CD4-positive, alpha-beta T cell treated with Interleukin-21 for 1 hour (primary cell): ENCODE measurements at regions not wholly inside any gene's neighbourhood (a gene's known extent, or its start where the extent isn't known, plus 50 kb on each side); places are given as distances from the start of the nearest gene placed in this dataset.
"Not testable (repeated sequence)": the region's sequence is repeated elsewhere in the genome, so short reads cannot be mapped to it uniquely, and the experiment has no call there.

Experiments
- DNase-seq: peaks from one replicate; pipeline ENCODE4 v3.0.0-alpha.2; 2020

DNA sequence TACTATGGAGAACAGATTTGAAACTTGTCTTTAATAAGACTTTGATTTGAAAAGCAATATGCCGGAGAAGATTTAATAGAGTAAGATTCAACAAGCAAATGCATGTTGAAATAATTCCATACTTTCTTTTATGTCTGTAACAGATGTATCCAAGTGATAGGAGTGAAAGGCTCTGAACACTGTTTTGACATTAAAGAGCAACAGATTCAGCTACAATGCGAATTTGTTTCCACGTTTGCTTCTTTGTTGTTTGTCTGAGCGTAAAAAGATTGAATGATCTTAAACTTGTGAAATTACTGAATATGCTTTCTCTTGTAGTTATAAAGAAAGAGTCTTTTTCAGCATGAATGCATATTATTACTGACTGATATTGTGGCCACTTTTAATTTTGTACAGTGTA lies 2612.9 kb downstream of the PCDH9 start:
- no peak for DNase-seq

DNA sequence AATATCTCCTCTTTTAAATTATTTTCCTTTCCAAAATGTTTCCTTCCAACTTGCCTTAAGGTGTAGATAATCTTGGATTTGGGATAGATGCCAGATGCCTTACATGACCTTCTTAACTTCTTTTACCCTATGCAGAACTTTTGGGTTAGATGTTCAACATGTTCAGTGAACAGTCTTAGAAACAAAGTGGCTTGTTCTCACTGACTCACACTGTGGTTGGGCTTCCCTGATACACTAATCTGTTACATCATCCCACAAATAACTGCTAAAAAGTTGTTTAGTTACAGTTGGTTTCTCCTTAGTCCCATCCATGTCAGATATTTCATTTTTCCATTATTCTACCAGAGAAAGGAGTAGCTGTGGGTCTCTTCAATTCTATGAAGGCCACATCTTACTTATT lies 2638.2 kb downstream of the PCDH9 start:
- no peak for DNase-seq

DNA sequence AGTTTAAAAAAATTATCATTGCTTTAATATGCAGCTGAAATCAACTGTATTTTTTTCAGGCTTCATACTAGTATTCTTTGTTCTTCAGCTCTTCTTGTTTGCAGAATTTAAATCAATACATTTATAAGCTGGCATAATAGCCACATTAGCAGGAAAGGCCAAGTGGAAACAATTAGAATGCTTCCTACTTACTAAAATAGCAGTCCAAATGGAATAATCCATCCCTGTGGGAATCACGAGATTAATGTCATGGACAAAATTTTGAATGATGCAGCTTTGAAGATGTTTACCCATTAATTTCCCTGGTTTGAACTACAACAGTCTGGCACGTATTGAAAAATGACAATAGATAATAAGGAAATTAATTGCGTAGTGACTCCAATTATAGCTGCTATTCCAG lies 2650.8 kb downstream of the PCDH9 start:
- no peak for DNase-seq

DNA sequence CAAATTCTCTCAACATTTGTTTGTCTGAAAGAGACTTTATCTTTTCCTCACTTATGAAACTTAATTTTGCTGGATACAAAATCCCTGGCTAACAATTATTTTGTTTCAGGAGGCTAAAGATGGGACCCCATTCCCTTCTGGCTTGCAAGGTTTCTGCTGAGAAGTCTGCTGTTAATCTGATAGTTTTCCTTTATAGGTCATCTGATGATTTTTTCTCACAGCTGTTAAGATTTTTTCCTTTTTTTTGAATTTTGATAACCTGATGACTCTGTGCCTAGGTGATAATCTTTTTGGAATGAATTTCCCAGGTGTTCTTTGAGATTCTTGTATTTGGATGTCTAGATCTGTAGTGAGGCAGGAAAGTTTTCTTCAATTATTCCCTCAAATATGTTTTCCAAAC lies 2661.4 kb downstream of the PCDH9 start:
- DNase-seq, result no peak

DNA sequence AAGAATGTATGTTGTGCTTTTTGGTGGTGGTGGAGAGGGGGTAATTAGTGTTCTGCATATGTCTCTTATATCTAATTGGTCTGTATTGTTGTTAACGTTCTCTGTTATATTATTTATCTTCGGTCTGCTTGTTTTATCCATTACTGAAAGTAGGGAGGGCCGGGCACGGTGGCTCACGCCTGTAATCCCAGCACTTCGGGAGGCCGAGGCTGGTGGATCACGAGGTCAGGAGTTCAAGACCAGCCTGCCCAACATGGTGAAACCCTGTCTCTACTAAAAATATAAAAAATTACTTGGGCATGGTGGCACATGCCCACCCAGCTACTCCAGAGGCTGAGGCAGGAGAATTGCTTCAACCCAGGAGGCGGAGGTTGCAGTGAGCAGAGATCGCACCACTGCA lies 2672.1 kb downstream of the PCDH9 start:
- not testable (repeated sequence) for DNase-seq

DNA sequence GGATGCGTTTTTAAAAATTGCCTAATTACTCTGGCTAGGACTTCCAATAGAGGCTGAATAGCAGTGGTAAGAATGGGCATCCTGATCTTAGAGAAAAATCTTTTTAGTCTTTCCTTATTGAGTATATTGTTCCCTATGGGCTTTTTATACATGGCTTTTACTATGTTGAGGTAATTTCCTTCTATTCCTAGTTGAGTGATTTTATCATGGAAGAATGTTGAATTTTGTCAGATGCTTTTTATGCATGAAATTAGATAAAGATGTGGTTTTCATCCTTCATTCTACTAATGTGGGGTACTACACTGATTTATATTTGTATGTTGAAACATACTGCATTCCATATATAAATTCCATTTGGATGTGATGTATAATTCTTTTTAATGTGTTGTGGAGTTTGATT lies 2673.8 kb downstream of the PCDH9 start:
- no peak for DNase-seq

DNA sequence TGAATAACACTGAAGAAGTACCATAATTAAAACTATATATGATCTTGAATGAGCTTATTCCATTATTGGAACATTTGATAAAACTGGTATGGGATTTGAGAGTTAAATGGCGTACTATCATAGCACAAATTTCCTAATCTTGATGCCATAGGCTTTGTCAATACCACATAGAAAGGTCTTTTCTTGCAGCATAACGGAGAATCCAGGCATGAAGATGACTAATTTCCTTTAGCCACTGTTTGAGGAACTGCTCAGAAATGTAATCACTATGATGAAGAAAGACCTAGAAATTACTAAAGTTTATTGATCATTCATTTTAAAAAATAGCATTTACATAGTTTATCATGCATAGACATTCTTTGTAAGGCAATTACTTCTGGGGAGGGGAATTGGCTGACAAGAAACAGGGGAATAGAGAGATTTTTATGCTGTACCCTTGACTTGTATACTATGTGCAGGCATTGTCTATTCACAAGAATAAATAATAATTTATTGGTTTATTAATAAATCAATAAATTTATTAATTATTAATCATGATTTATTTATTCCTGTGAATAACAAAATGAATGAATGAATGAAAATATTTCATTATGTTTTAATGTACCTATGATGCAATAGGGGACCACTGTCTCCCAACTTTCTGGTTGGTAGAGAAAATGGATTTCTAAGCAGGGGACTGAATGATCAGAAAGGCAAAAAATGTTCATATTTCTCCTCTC lies 2676.6 kb downstream of the PCDH9 start:
- DNase-seq, result no peak

GRCh38 chr13:64551755-64552154 lies 2678.4 kb downstream of the PCDH9 start:
- DNase-seq, result no peak

- DNase-seq, result no peak
These were observed 2683.8 kb downstream of the PCDH9 start for GRCh38 chr13:64546371-64546770.

GRCh38 chr13:64540976-64541375 lies 2689.2 kb downstream of the PCDH9 start:
- DNase-seq, result no peak

DNA sequence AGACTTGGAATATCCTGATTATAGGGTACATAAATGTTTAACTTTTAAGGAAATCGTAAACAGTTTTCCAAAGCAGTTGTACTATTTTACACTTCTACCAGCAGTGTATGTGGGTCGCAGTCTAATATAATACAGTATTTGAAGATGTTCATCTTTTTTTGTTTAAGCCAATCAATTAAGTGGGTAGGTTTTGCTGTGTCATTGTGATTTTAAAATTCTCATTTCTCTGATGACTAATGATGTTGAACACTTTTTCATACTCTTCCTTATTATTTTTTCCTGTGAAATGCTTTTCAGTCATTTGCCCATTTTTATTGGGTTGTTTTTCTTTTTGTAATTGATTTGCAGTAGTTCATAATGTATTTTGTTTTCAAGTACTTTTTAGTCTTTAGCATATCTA lies 2689.7 kb downstream of the PCDH9 start:
- no peak for DNase-seq

GRCh38 chr13:64538711-64539110 lies 2691.4 kb downstream of the PCDH9 start:
- no peak for DNase-seq

DNA sequence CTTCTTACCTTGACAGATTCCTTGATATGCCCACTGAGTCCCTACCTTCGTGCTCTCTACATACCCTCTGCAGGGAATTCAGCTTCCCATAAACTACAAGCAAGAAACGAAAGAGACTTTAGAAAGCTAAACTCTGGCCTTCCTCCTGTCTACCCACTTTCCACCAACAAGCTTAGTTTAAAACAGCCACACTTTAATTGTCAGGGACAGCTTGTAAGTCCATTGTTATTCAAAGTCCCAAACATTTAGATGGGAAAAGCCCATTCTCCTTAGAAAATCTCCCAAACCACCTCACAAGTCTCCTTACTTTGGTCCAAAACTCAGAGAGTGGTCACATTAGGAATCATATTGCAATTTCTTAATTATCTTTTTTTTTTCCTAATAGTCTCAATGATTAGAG lies 2695.8 kb downstream of the PCDH9 start:
- DNase-seq, result no peak

DNA sequence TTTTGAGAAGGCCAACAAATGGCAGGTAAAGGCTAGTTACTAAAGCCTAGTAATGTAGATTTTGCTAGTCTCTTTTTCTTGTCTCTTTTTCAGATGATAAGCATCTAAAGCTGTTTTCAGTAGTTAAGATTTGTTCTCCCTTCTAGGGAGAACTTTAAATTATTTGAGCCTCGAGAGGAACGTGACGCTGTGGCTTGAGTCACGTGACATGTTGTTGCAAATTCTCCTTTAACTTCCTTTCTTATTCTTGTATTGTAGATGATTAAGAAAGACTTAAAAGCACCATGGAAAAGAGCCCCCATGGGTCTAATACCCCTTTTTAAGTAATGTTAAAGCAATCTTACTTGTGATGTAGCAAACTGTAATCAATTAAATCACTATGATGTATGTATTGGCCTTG lies 2698.7 kb downstream of the PCDH9 start:
- no peak for DNase-seq

DNA sequence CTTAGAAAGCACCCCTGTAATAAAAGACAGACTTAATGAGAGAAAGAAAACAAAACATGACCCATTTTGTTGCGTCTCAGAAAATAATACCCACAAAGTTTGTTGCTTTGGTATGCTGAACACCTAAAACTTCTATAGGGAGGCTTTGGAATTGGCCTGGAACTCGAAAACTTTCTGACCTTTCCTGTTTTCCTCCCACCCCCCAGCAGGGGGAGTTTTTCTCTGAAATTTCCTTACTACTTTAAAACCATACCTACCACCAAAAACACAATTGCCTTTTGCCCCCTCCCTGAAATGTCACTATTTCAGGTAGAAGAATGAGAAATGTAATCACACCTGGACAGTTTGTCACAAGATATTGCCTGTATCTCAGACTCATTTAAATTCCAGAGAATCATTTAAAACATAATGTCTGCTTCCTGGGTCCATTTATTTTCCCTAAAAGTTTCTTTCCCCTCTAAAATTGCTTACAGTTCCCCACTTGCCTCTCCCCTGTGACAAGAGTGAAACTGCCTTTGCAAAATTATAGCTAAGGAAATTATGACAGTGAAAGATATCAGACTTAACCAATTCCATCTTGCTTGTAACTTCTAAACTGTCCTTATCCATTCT lies 2700.2 kb downstream of the PCDH9 start:
- no peak for DNase-seq

- no peak for DNase-seq
These were observed 2701.3 kb downstream of the PCDH9 start for GRCh38 chr13:64528838-64529237.

GRCh38 chr13:64527561-64527960 lies 2702.6 kb downstream of the PCDH9 start:
- no peak for DNase-seq

GRCh38 chr13:64525687-64526086 lies 2704.4 kb downstream of the PCDH9 start:
- DNase-seq, result no peak

DNA sequence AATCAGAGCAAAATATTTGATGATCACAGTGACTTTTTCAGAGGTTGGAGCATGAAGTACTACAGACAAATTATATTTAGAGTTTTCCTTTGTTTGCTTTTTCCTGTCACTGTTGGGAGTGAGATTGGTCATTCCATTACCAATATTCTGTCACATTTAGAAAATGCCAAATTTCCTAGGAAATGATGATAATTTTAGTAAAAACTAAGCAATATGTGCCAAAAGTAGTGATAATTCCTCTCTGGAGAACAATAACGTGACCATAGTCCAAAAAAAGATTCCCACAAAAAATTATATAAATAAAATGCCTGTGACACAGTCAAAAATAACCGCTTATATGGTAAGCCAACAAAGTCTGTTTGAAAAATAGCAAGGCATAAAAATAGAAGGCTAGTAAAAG lies 2719.4 kb downstream of the PCDH9 start:
- no peak for DNase-seq

DNA sequence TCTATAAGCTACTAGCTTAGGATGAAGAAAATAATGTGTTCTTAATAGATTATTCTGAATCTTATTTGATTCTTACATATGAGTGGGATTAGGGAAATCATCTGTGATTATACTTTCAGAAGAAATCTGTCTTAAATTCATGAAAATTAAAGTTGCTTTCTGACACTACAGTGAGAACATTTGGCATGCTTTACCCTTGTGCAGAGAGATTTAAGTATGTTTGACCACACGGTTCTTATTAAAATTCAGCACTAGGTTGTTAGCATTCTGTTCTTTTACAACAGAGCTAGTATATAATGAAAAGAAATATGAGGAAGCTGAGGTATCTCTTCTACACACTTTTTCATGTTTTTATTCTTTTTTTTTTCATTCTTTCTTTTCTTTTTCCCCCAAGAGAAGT lies 2723.9 kb downstream of the PCDH9 start:
- no peak for DNase-seq

DNA sequence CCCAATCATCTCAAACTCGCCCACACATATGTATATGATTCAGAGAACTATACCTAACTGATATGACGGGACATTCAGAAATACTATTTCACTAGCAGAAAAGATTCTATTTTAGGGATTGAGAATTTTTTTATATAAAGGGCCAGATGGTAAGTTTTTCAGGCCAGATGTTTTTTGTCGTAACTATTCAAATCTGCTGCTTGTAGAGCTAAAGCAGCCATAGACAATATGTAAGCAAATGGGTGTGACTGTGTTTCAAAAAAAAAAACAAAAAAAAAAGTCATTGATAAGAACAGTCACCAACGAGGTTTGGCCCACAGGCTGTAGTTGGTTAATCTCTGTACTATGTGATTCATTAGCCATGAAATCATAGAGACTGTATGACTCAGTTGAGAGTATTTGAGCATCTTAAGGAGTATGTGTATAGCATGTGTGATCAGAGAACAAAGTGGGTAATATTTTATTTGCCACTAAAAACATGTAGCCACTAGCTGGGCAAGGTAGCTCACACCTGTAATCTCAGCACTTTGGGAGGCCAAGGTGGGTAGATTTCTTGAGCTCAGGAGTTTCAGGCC lies 2724.7 kb downstream of the PCDH9 start:
- no peak for DNase-seq

- DNase-seq, result no peak
These were observed 2741.4 kb downstream of the PCDH9 start for GRCh38 chr13:64488731-64489130.

GRCh38 chr13:64482373-64482772 lies 2747.8 kb downstream of the PCDH9 start:
- no peak for DNase-seq

GRCh38 chr13:64480672-64481071 lies 2749.5 kb downstream of the PCDH9 start:
- no peak for DNase-seq

GRCh38 chr13:64480211-64480610 lies 2749.9 kb downstream of the PCDH9 start:
- no peak for DNase-seq
